Vagina (tissue), 2 donors: ENCODE measurements at regions not wholly inside any gene's neighbourhood (a gene's known extent, or its start where the extent isn't known, plus 50 kb on each side); places are given as distances from the start of the nearest gene placed in this dataset.

Experiments used
- DNase-seq, 2 donors: peaks; one replicate each; pipeline ENCODE4 v3.0.0-alpha.2; 2017; ENCODE audit errors: extremely low spot score in 2 of 2
- H3K27ac ChIP-seq: fragments of 200-600 bp; sonication (generic); one replicate; pipeline ENCODE4 v1.5.1; 2019
- H3K27me3 ChIP-seq: fragments of 200-600 bp; sonication (generic); one replicate; pipeline ENCODE4 v1.5.1; 2019
- H3K36me3 ChIP-seq, 2 donors: fragments of 200-600 bp; sonication (generic); one replicate each; pipeline ENCODE4 v1.5.1; 2017 to 2019
- H3K4me1 ChIP-seq: fragments of 200-600 bp; sonication (generic); one replicate; pipeline ENCODE4 v1.5.1; 2019
- H3K4me3 ChIP-seq, 2 donors: fragments of 200-600 bp; sonication (generic); 1 replicate in 1 of 2; 2 replicates in 1 of 2; pipeline ENCODE4 v1.5.1; 2016 to 2019
- H3K9me3 ChIP-seq: fragments of 200-600 bp; sonication (generic); one replicate; pipeline ENCODE4 v1.5.1; 2019
- CTCF ChIP-seq, 3 experiments: fragments of 450-650 bp in 2 of 3; fragments of 200-600 bp in 1 of 3; sonication (generic) in 1 of 3; IDR thresholded peaks; one replicate each; pipeline ENCODE4 v1.5.1; 2017 to 2019; ENCODE audit warnings: antibody characterized with exemption in 3 of 3, mild to moderate bottlenecking in 2 of 3, moderate library complexity in 2 of 3
- POLR2A ChIP-seq, 2 donors: fragments of 450-650 bp; IDR thresholded peaks; one replicate each; pipeline ENCODE4 v1.6.1; 2017; ENCODE audit warnings: antibody characterized with exemption in 2 of 2, mild to moderate bottlenecking in 2 of 2, moderate library complexity in 2 of 2
- POLR2AphosphoS5 ChIP-seq, 2 donors: sonication (generic); formaldehyde crosslinking; IDR thresholded peaks; one replicate each; pipeline ENCODE4 v1.9.0; 2017; ENCODE audit warnings: antibody characterized with exemption in 2 of 2, mild to moderate bottlenecking in 2 of 2, low read depth in 1 of 2; ENCODE audit not compliant: insufficient read depth in 1 of 2
- intact Hi-C: fragments of 100-400 bp; cut with DNase I; formaldehyde crosslinking; loops from one replicate; pipeline ENCODE4 v1.15.1; 2023

DNA sequence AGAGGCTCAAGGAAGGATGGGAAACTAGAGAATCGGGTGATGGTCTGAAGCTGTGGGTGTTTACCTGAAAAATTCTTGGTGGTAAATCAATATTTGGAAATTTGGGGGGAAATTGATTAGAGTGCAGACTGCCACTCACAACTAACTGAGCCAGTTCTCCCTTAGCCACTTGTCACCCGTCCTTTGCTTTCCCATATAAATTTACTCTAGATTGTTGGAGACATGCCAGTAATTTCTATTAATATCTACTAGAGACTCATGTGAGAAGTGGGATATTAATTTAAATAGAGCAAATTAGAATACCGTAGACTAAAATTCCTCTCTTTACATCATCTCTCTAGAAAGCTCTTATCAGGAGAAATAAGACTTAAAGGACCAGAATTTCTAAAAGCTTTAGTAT, 471.3 kb upstream of the DAB2 start:
- H3K27ac ChIP-seq, result no peak overlapping the region
- H3K4me1 ChIP-seq, result no peaks in the 10 kb centered on the region
- no peak for DNase-seq
- TF ChIP-seq POLR2AphosphoS5 (IDR thresholded peaks at IDR 0.05; ENCODE audit: insufficient read depth in 1 of 2, low read depth in 1 of 2), result no peak
- TF ChIP-seq POLR2A (IDR thresholded peaks at IDR 0.05), result no peak
- TF ChIP-seq CTCF (IDR thresholded peaks at IDR 0.05), result no peak
- intact Hi-C loops, result no loop called here
- no peaks in the 10 kb centered on the region for H3K36me3 ChIP-seq
- H3K4me3 ChIP-seq, result no peak overlapping the region
- H3K27me3 ChIP-seq, result no peaks in the 10 kb centered on the region
- H3K9me3 ChIP-seq, result no peaks in the 10 kb centered on the region

GRCh38 chr5:39892708-39893107, 467.9 kb upstream of the DAB2 start:
- Histone ChIP-seq H3K27me3 (no peaks in the 10 kb centered on the region), H3K36me3 (no peaks in the 10 kb centered on the region), H3K4me3 (no peak overlapping the region), H3K4me1 (no peaks in the 10 kb centered on the region), H3K9me3 (no peaks in the 10 kb centered on the region), H3K27ac (no peak overlapping the region)
- intact Hi-C loops, result no loop called here
- no peak for DNase-seq
- TF ChIP-seq POLR2AphosphoS5 (IDR thresholded peaks at IDR 0.05; ENCODE audit: insufficient read depth in 1 of 2, low read depth in 1 of 2), result no peak
- TF ChIP-seq CTCF (IDR thresholded peaks at IDR 0.05), result no peak
- TF ChIP-seq POLR2A (IDR thresholded peaks at IDR 0.05), result no peak

- H3K27me3 ChIP-seq, result no peaks in the 10 kb centered on the region
- no peaks in the 10 kb centered on the region for H3K36me3 ChIP-seq
- DNase-seq, result no peak
- intact Hi-C loops, result no loop called here
- TF ChIP-seq POLR2AphosphoS5 (IDR thresholded peaks at IDR 0.05; ENCODE audit: insufficient read depth in 1 of 2, low read depth in 1 of 2) (no peak), CTCF (IDR thresholded peaks at IDR 0.05) (no peak), POLR2A (IDR thresholded peaks at IDR 0.05) (no peak)
- H3K9me3 ChIP-seq, result no peaks in the 10 kb centered on the region
- H3K27ac ChIP-seq, result no peak overlapping the region
- H3K4me3 ChIP-seq, result no peak overlapping the region
- H3K4me1 ChIP-seq, result no peaks in the 10 kb centered on the region
Observed at GRCh38 chr5:39891376-39891775, 466.6 kb upstream of the DAB2 start.

DNA sequence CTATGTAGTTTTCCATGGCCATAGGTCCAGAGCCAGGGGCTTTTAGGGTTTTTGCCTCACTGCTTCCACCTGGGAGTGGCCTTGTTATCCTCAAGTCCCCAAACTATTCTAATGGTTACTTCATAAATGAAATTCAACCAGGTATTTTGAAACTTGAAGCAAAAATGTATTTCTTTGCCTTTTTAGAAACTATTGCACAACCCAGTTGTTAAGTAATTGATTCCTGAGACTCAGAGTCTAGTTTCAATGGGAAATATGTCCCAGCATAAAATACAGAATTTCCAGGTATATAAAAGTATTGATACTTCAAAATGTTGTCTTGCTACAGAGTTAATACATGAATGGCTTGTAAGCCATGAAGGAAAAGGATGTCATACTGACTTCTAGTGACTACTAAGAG, 456.2 kb upstream of the DAB2 start:
- TF ChIP-seq POLR2AphosphoS5 (IDR thresholded peaks at IDR 0.05; ENCODE audit: insufficient read depth in 1 of 2, low read depth in 1 of 2), result no peak
- TF ChIP-seq POLR2A (IDR thresholded peaks at IDR 0.05), result no peak
- no peak for TF ChIP-seq CTCF (IDR thresholded peaks at IDR 0.05)
- H3K27me3 ChIP-seq, result no peaks in the 10 kb centered on the region
- H3K36me3 ChIP-seq, result no peaks in the 10 kb centered on the region
- no peak overlapping the region for H3K4me3 ChIP-seq
- H3K27ac ChIP-seq, result no peak overlapping the region
- H3K9me3 ChIP-seq, result no peaks in the 10 kb centered on the region
- DNase-seq, result no peak
- intact Hi-C loops, result no loop called here
- no peaks in the 10 kb centered on the region for H3K4me1 ChIP-seq

DNA sequence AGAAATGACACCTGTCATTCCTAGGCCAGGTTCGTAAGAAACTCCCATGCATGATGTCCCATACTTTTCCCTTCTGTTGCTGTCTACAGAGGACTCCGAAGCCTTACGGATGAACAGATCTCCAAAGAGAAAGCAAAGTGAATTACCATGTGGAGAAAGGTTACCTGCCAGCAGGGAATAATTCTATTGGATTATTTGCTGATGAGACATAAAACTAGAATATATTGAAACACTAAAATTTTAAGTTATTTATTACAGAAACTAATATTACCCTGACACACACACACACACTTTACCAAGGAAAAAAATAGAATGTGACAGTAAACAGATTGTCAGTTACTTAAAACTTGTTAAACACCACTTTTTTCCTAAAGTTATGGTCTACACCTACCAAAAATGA, 452.7 kb upstream of the DAB2 start:
- DNase-seq, result no peak
- H3K36me3 ChIP-seq, result no peaks in the 10 kb centered on the region
- no peaks in the 10 kb centered on the region for H3K9me3 ChIP-seq
- TF ChIP-seq CTCF (IDR thresholded peaks at IDR 0.05) (no peak), POLR2A (IDR thresholded peaks at IDR 0.05) (no peak), POLR2AphosphoS5 (IDR thresholded peaks at IDR 0.05; ENCODE audit: insufficient read depth in 1 of 2, low read depth in 1 of 2) (no peak)
- H3K4me3 ChIP-seq, result no peak overlapping the region
- intact Hi-C loops, result no loop called here
- H3K4me1 ChIP-seq, result no peaks in the 10 kb centered on the region
- no peak overlapping the region for H3K27ac ChIP-seq
- no peaks in the 10 kb centered on the region for H3K27me3 ChIP-seq
